Osteoblast (primary cell): ENCODE measurements at regions not wholly inside any gene's neighbourhood (a gene's known extent, or its start where the extent isn't known, plus 50 kb on each side); places are given as distances from the start of the nearest gene placed in this dataset.

Experiments
- DNase-seq: peaks from one replicate; pipeline ENCODE4 v3.0.0; 2011; ENCODE audit warnings: low spot score, mixed read lengths; ENCODE audit not compliant: insufficient read length; ENCODE audit errors: missing footprints
- H2AFZ ChIP-seq: 2 replicates; pipeline ENCODE4 v1.6.0; 2011; ENCODE audit warnings: mild to moderate bottlenecking, low read length
- H3K27ac ChIP-seq: 2 replicates; pipeline ENCODE4 v1.5.1; 2011; ENCODE audit warnings: mild to moderate bottlenecking, low read depth, low read length, moderate library complexity
- H3K27me3 ChIP-seq: 2 replicates; pipeline ENCODE4 v1.6.0; 2012; ENCODE audit warnings: mild to moderate bottlenecking, control low read depth, inconsistent platforms, low read length, moderate library complexity; ENCODE audit not compliant: insufficient read depth
- H3K36me3 ChIP-seq: 2 replicates; pipeline ENCODE4 v1.5.1; 2011; ENCODE audit warnings: mild to moderate bottlenecking, low read length, control low read depth, moderate library complexity; ENCODE audit not compliant: insufficient read depth
- H3K4me1 ChIP-seq: 2 replicates; pipeline ENCODE4 v1.5.1; 2011; ENCODE audit warnings: mild to moderate bottlenecking, low read length, control low read depth, moderate library complexity; ENCODE audit not compliant: insufficient read depth
- H3K4me2 ChIP-seq: 2 replicates; pipeline ENCODE4 v1.6.0; 2011; ENCODE audit warnings: mild to moderate bottlenecking, low read length; ENCODE audit not compliant: insufficient read depth
- H3K4me3 ChIP-seq: fragments of 200-600 bp; sonication (generic); 3 replicates; pipeline ENCODE4 v1.5.1; 2012; ENCODE audit warnings: mild to moderate bottlenecking, low read length, inconsistent platforms; ENCODE audit not compliant: insufficient read depth
- H3K79me2 ChIP-seq: 2 replicates; pipeline ENCODE4 v1.6.0; 2012; ENCODE audit warnings: mild to moderate bottlenecking, low read length, control low read depth, inconsistent platforms; ENCODE audit not compliant: insufficient read depth
- H3K9me3 ChIP-seq: 2 replicates; pipeline ENCODE4 v1.5.1; 2011; ENCODE audit warnings: low read depth, low read length, control low read depth
- H4K20me1 ChIP-seq: 2 replicates; pipeline ENCODE4 v1.6.0; 2012; ENCODE audit warnings: mild to moderate bottlenecking, low read length, control low read depth; ENCODE audit not compliant: insufficient read depth
- CTCF ChIP-seq: IDR thresholded peaks from 2 replicates; pipeline ENCODE4 v1.5.1; 2011; ENCODE audit warnings: mild to moderate bottlenecking, low read depth, low read length, moderate library complexity; ENCODE audit errors: extremely low read depth

DNA sequence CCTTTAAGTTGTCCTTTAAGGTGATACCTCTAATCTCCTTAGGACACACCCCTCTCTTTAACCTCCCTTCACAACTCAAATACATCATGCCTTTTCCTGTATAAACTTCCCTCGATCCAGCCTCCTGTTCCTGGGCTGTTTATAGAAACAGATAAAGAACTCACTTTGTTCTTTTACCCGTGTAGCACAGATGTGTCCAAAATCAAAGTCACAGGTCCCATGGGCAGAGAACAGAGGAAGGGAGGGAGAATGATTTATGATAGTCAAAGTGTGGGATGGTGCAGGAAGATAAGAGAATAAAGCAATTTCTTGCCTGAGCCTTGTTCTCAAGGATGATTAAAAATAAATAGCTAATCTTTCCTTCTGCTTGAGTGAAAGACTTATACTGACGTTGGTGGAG lies 50.3 kb upstream of the CABCOCO1 start:
- H4K20me1 ChIP-seq = no peaks in the 10 kb centered on the region
- H3K4me1 ChIP-seq = no peaks in the 10 kb centered on the region
- H3K9me3 ChIP-seq = no peaks in the 10 kb centered on the region
- peak overlapping the region; percentile 54 for H2AFZ ChIP-seq
- no peak for TF ChIP-seq CTCF
- no peak for DNase-seq
- H3K27ac ChIP-seq = no peak overlapping the region
- no peaks in the 10 kb centered on the region for H3K27me3 ChIP-seq
- H3K4me3 ChIP-seq = no peak overlapping the region
- H3K36me3 ChIP-seq = no peaks in the 10 kb centered on the region
- H3K4me2 ChIP-seq = no peak overlapping the region
- no peaks in the 10 kb centered on the region for H3K79me2 ChIP-seq

DNA sequence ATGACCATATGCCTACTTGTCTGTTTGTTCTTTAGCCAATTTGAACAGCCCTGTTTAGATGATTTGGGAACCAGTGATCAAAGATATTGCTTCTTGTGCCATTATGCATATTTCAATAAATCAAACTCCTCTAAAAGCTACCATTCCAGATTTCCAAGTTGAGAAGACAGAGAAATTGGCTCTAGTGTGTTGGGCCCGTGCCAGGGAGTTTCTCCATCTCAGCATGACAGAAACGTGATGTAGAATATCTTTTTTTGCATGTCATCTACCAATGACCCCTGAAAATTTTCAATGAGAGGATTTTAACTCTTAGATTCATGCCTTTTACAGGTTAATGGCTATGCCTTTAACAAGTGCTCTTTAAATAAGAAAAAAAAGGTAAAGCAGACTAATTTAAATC lies 50.7 kb upstream of the CABCOCO1 start:
- no peak for TF ChIP-seq CTCF
- no peaks in the 10 kb centered on the region for H3K9me3 ChIP-seq
- H3K79me2 ChIP-seq = no peaks in the 10 kb centered on the region
- no peaks in the 10 kb centered on the region for H3K36me3 ChIP-seq
- DNase-seq = no peak
- H3K4me1 ChIP-seq = no peaks in the 10 kb centered on the region
- H3K27ac ChIP-seq = no peak overlapping the region
- no peak overlapping the region for H3K4me3 ChIP-seq
- H3K4me2 ChIP-seq = no peak overlapping the region
- no peak overlapping the region for H2AFZ ChIP-seq
- H3K27me3 ChIP-seq = no peaks in the 10 kb centered on the region
- H4K20me1 ChIP-seq = no peaks in the 10 kb centered on the region

GRCh38 chr10:61609701-61610100 lies 53.0 kb upstream of the CABCOCO1 start:
- no peaks in the 10 kb centered on the region for H3K27me3 ChIP-seq
- no peaks in the 10 kb centered on the region for H3K4me1 ChIP-seq
- H3K79me2 ChIP-seq = no peaks in the 10 kb centered on the region
- no peak for TF ChIP-seq CTCF
- H3K9me3 ChIP-seq = no peaks in the 10 kb centered on the region
- no peak overlapping the region for H2AFZ ChIP-seq
- DNase-seq = no peak
- H4K20me1 ChIP-seq = no peaks in the 10 kb centered on the region
- no peak overlapping the region for H3K4me2 ChIP-seq
- no peak overlapping the region for H3K4me3 ChIP-seq
- H3K36me3 ChIP-seq = no peaks in the 10 kb centered on the region
- H3K27ac ChIP-seq = no peak overlapping the region

DNA sequence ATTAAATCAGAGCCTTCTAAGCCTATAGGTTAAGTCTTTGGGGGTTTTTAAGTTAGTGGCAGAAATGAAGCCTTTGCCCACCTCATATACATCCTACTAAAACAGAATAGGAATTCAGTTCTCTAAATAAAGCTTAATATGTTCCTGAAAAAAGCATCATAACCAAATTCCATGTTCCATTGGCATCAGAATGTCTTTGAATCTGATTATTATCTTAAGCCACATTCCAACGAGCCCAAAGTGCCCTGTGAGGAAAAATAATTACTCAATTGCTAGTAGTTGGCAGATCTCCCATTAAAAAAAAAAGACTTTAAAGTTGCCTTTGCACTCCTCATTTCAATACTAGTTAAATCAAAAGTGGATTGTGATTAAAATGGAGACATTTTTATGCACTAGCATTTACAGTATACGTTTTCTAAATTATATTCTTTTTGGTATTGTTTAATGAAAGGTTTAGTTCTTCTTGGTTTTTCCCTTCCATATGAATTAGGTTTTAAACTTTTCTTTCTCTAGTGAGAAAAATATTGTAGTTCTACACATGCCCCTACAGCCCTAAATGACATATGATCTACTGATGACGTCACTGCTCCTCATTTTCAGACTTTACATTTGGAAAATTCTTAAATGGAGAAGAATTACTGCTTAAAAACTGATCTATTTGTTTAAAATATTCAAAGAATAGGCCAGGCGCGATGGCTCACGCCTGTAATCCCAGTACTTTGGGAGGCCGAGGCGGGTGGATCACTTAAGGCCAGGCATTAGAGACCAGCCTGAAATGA lies 54.3 kb upstream of the CABCOCO1 start:
- TF ChIP-seq CTCF = no peak
- Histone ChIP-seq H3K27me3 (no peaks in the 10 kb centered on the region), H3K79me2 (no peaks in the 10 kb centered on the region), H4K20me1 (no peaks in the 10 kb centered on the region), H3K27ac (no peak overlapping the region), H3K9me3 (no peaks in the 10 kb centered on the region), H3K4me1 (no peaks in the 10 kb centered on the region), H2AFZ (no peak overlapping the region), H3K4me3 (no peak overlapping the region), H3K4me2 (no peak overlapping the region), H3K36me3 (no peaks in the 10 kb centered on the region)
- DNase-seq = no peak
